Gastroesophageal sphincter (tissue), 4 donors: ENCODE measurements at regions not wholly inside any gene's neighbourhood (a gene's known extent, or its start where the extent isn't known, plus 50 kb on each side); places are given as distances from the start of the nearest gene placed in this dataset.

Experiments
- ATAC-seq: fragments of 150-250 bp; one replicate; pipeline ENCODE4 v1.9.1; 2016; ENCODE audit warnings: mild to moderate bottlenecking, moderate library complexity
- H3K27ac ChIP-seq, 4 donors: fragments of 200-600 bp; sonication (generic) in 3 of 4; 1 replicate in 3 of 4; 2 replicates in 1 of 4; pipeline ENCODE4 v1.5.1; 2016 to 2019
- H3K27me3 ChIP-seq: fragments of 200-600 bp; sonication (generic); one replicate; pipeline ENCODE4 v1.5.1; 2019
- H3K36me3 ChIP-seq, 2 donors: fragments of 200-600 bp; sonication (generic); one replicate each; pipeline ENCODE4 v1.5.1; 2019; ENCODE audit warnings: control low read depth in 1 of 2
- H3K4me1 ChIP-seq, 3 donors: fragments of 200-600 bp; sonication (generic); 1 replicate in 2 of 3; 2 replicates in 1 of 3; pipeline ENCODE4 v1.5.1; 2016 to 2019; ENCODE audit warnings: control low read depth in 2 of 3
- H3K4me3 ChIP-seq, 2 donors: fragments of 200-600 bp; sonication (generic); one replicate each; pipeline ENCODE4 v1.5.1; 2019; ENCODE audit warnings: mild to moderate bottlenecking in 1 of 2, moderate library complexity in 1 of 2
- H3K9me3 ChIP-seq, 3 donors: fragments of 200-600 bp; sonication (generic); one replicate each; pipeline ENCODE4 v1.5.1; 2017 to 2019; ENCODE audit warnings: control low read depth in 2 of 3
- EP300 ChIP-seq: sonication (generic); formaldehyde crosslinking; IDR thresholded peaks from one replicate; pipeline ENCODE4 v1.6.1; 2017; ENCODE audit warnings: antibody characterized with exemption, mild to moderate bottlenecking
- POLR2A ChIP-seq, 2 donors: fragments of 450-650 bp; IDR thresholded peaks; one replicate each; pipeline ENCODE4 v1.6.1; 2017; ENCODE audit warnings: antibody characterized with exemption in 2 of 2, mild to moderate bottlenecking in 2 of 2, moderate library complexity in 1 of 2
- POLR2AphosphoS5 ChIP-seq: sonication (generic); formaldehyde crosslinking; IDR thresholded peaks from one replicate; pipeline ENCODE4 v1.6.1; 2017; ENCODE audit warnings: antibody characterized with exemption
- WGBS, 2 donors: methylation state at CpG; one replicate each; pipeline ENCODE4 v1.1.5; 2018; ENCODE audit warnings: low coverage in 1 of 2; 5-methylcytosine and 5-hydroxymethylcytosine counted together
- TF ChIP-seq, protein P1 (sequence below), 4 experiments: fragments of 200-600 bp in 2 of 4; fragments of 450-650 bp in 2 of 4; sonication (generic) in 1 of 4; IDR thresholded peaks; one replicate each; pipeline ENCODE4 v1.5.1; 2017 to 2019; ENCODE audit warnings: antibody characterized with exemption in 4 of 4, mild to moderate bottlenecking in 2 of 4, moderate library complexity in 2 of 4

DNA sequence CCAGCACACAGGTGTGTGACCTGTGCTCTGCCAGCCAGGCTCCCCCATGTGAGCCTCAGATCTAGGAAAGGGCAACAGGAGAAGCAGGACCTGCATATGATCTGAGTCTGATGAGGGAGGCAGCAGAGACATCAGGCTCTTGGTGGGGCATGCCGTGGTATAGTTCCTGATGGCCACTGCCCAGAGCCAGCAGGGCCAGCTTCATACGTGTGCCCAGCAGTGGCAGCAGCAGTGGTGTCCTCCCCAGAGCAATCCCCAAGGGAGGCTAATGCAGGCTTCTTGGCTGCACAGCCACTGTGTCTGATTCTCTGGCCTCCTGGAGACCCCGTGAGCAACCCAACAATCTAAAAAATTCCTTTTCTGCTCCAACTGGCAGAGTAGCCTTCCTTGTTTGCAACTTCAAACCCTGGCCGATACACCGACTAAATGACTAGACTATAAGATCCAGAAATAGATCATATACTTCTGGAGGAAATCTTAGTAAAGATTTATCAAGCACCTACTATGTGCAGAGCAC lies 230.6 kb upstream of the ZMIZ1 start:
- WGBS, 2 donors: 21 to 53% methylated on average over 3 of the region's 5 CpGs
- no peak overlapping the region for H3K27ac ChIP-seq
- no peaks in the 10 kb centered on the region for H3K9me3 ChIP-seq
- H3K4me1 ChIP-seq: peaks cover 0 to 7% (median 0%) of the 10 kb centered on the region in 3 donors
- H3K27me3 ChIP-seq: no peaks in the 10 kb centered on the region
- H3K36me3 ChIP-seq: no peaks in the 10 kb centered on the region
- H3K4me3 ChIP-seq: no peak overlapping the region
- ATAC-seq: no peak
- TF ChIP-seq POLR2A (IDR thresholded peaks at IDR 0.05): no peak
- no peak for TF ChIP-seq EP300
- TF ChIP-seq, protein P1, sequence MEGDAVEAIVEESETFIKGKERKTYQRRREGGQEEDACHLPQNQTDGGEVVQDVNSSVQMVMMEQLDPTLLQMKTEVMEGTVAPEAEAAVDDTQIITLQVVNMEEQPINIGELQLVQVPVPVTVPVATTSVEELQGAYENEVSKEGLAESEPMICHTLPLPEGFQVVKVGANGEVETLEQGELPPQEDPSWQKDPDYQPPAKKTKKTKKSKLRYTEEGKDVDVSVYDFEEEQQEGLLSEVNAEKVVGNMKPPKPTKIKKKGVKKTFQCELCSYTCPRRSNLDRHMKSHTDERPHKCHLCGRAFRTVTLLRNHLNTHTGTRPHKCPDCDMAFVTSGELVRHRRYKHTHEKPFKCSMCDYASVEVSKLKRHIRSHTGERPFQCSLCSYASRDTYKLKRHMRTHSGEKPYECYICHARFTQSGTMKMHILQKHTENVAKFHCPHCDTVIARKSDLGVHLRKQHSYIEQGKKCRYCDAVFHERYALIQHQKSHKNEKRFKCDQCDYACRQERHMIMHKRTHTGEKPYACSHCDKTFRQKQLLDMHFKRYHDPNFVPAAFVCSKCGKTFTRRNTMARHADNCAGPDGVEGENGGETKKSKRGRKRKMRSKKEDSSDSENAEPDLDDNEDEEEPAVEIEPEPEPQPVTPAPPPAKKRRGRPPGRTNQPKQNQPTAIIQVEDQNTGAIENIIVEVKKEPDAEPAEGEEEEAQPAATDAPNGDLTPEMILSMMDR (IDR thresholded peaks at IDR 0.05): no peak
- TF ChIP-seq POLR2AphosphoS5: no peak

DNA sequence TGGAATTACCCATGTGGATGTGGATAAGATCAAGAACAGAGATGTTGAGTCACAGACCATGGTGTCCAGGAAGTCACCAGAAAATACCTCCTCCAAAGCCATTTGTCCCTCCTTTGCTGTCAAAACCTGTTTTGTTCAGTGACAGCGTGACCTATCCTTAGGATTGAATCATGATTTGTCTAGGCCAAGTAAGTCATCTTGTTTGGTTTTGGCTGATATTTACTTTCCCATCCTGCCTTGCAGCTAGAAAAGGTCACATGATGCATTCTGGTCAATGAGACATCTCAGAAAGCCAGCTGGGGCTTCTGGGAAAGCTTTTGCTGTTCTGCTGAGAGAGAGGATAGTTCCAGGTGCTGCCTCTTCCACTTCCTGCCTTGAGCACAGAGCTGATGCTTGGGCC lies 225.3 kb upstream of the ZMIZ1 start:
- no peak for ATAC-seq
- no peak overlapping the region for H3K4me3 ChIP-seq
- H3K36me3 ChIP-seq: no peaks in the 10 kb centered on the region
- no peak overlapping the region for H3K27ac ChIP-seq
- H3K27me3 ChIP-seq: no peaks in the 10 kb centered on the region
- 100% methylated on average over 1 of the region's 1 CpG for WGBS, 2 donors
- H3K9me3 ChIP-seq: no peaks in the 10 kb centered on the region
- TF ChIP-seq, protein P1 (IDR thresholded peaks at IDR 0.05): no peak
- TF ChIP-seq EP300 (no peak), POLR2AphosphoS5 (no peak), POLR2A (IDR thresholded peaks at IDR 0.05) (no peak)
- H3K4me1 ChIP-seq: peaks cover 0 to under 1% (median 0%) of the 10 kb centered on the region in 3 donors

DNA sequence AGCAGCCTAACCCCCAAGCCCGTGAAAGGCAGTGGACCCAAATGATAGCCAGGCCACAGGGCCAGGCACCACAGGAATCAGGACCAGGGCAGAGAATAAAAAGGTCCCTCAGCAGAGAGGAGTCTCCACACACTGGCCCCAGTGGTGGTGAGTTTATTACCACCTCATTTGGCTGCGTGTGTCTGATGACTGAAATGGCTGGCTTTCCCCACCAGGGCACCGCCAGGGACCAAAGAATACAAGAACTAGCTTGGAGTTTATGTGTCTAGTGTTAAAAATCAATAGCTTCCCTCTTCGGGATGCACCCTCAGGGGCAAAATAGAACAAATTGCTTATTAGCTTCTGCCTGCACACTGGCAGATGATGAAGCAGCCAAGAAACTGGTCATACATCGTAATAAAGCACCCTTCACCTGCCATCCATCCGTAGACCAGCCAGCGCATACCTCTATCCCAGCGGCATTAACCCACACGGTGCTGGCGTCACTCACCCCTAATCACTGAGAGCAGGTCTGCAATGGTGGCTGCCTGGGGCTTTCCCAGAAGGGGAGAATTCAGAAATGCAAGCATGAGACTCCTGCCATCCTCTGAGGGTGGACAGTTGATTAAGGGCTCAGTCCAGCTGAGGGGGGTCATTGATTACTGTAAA lies 223.7 kb upstream of the ZMIZ1 start:
- 60 to 65% methylated on average over 3 to 6 of the region's 10 CpGs for WGBS, 2 donors
- Histone ChIP-seq H3K27ac (no peak overlapping the region), H3K4me1 (no peaks in the 10 kb centered on the region), H3K4me3 (no peak overlapping the region), H3K36me3 (no peaks in the 10 kb centered on the region), H3K9me3 (no peaks in the 10 kb centered on the region), H3K27me3 (no peaks in the 10 kb centered on the region)
- TF ChIP-seq EP300 (no peak), POLR2AphosphoS5 (no peak), POLR2A (IDR thresholded peaks at IDR 0.05) (no peak)
- TF ChIP-seq, protein P1 (IDR thresholded peaks at IDR 0.05): no peak
- no peak for ATAC-seq

DNA sequence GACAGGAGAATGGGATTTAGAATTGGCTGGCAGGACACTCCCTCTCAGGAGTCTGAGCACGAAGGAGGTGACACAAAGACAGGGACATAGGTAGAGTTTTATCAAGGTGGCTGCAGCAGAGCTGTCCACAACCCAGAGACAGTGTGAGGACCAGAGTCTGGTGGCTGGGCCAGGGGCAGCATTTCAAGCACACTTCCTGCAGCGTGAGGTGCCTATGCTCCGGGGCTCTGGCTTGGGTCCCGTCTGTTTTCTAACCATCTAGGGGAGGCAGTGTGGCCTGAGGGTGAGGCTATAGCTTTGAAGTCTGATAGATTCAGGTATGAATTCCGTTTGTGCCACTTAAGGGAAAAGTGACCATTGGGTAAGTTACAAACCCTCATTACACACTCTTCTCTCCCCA lies 222.7 kb upstream of the ZMIZ1 start:
- ATAC-seq: no peak
- Histone ChIP-seq H3K27me3 (no peaks in the 10 kb centered on the region), H3K36me3 (no peaks in the 10 kb centered on the region), H3K27ac (no peak overlapping the region), H3K9me3 (no peaks in the 10 kb centered on the region), H3K4me3 (no peak overlapping the region), H3K4me1 (no peaks in the 10 kb centered on the region)
- 78 to 80% methylated on average over 2 of the region's 5 CpGs for WGBS, 2 donors
- TF ChIP-seq POLR2AphosphoS5 (no peak), POLR2A (IDR thresholded peaks at IDR 0.05) (no peak), EP300 (no peak)
- TF ChIP-seq, protein P1 (IDR thresholded peaks at IDR 0.05): no peak

DNA sequence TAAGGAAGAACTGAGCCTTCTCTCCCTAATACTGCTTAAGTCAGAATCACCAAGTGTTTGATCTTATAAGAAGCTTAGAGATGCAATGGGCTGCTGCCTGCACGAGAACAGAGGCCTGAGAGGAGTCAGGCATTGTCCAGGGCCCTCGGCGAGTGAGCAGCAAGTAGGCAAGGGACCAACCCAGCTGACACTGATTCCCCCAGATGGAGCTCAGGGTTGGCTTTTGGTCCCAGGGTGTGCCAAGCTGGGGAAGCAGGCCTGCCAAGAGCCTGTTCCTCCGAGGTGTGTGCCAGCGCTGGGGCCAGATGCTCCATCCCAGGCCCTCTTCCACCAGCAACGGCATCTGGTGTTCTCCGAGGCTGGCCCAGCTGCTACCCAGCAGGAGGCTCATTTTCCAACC lies 222.0 kb upstream of the ZMIZ1 start:
- Histone ChIP-seq H3K4me1 (no peaks in the 10 kb centered on the region), H3K4me3 (no peak overlapping the region), H3K36me3 (no peaks in the 10 kb centered on the region), H3K27me3 (no peaks in the 10 kb centered on the region), H3K9me3 (no peaks in the 10 kb centered on the region), H3K27ac (no peak overlapping the region)
- no peak for TF ChIP-seq POLR2A (IDR thresholded peaks at IDR 0.05)
- TF ChIP-seq, protein P1 (IDR thresholded peaks at IDR 0.05): no peak
- TF ChIP-seq POLR2AphosphoS5: no peak
- TF ChIP-seq EP300: no peak
- 70% methylated on average over 2 of the region's 7 CpGs; no CpG with 5 or more reads in 1 of the 2 donors for WGBS, 2 donors
- no peak for ATAC-seq
